ENCODE measurements at regions not wholly inside any gene's neighbourhood (a gene's known extent, or its start where the extent isn't known, plus 50 kb on each side); places are given as distances from the start of the nearest gene placed in this dataset.

GRCh38 chr6:145547594-145548335 lies 187.6 kb downstream of the EPM2A start:
- TF ChIP-seq POLR2A (IDR thresholded peaks at IDR 0.05; ENCODE audit: low read length) (no peak), GATA1 (IDR thresholded peaks at IDR 0.05; ENCODE audit: low read depth, low read length) (no peak)
